ENCODE measurements at regions not wholly inside any gene's neighbourhood (a gene's known extent, or its start where the extent isn't known, plus 50 kb on each side); places are given as distances from the start of the nearest gene placed in this dataset.

DNA sequence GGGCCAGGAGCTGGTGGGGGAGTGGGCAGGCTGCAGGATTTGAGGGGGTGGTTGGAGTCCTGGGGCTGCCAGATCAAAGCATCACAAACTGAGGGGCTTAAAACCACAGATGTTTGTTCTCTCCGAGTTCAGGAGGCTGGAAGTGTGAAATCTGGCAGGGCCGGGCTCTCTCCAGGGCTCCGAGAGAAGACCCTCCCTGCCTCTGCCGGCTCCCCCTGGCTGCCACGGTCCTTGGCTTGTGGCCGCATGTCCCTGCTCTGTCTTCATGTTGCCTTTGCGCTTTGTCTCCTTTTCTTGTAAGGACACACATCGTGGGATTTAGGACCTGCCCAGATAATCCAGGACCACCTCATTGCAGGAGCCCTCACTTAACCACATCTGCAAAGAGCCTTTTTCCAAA, 139.8 kb upstream of the GSE1 start:
- peak overlapping the region in 2 of 5 donors; percentile 63 to 68 for H3K27ac ChIP-seq
- H3K4me1 ChIP-seq (replicated peaks in 1 of 2): peaks cover 9 to 23% of the 10 kb centered on the region in 2 donors
- intact Hi-C loops (cut with DNase I): no loop called here
- DNase-seq: no peak
- no peaks in the 10 kb centered on the region for H3K27me3 ChIP-seq
- H3K36me3 ChIP-seq (replicated peaks in 1 of 2): no peaks in the 10 kb centered on the region
- WGBS, 4 donors: 84 to 92% (median 89%) methylated on average over 8 of the region's 8 CpGs
- TF ChIP-seq, protein P1, sequence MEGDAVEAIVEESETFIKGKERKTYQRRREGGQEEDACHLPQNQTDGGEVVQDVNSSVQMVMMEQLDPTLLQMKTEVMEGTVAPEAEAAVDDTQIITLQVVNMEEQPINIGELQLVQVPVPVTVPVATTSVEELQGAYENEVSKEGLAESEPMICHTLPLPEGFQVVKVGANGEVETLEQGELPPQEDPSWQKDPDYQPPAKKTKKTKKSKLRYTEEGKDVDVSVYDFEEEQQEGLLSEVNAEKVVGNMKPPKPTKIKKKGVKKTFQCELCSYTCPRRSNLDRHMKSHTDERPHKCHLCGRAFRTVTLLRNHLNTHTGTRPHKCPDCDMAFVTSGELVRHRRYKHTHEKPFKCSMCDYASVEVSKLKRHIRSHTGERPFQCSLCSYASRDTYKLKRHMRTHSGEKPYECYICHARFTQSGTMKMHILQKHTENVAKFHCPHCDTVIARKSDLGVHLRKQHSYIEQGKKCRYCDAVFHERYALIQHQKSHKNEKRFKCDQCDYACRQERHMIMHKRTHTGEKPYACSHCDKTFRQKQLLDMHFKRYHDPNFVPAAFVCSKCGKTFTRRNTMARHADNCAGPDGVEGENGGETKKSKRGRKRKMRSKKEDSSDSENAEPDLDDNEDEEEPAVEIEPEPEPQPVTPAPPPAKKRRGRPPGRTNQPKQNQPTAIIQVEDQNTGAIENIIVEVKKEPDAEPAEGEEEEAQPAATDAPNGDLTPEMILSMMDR (IDR thresholded peaks at IDR 0.05): no peak
- TF ChIP-seq POLR2A (IDR thresholded peaks at IDR 0.05): no peak
- no peaks in the 10 kb centered on the region for H3K9me3 ChIP-seq (replicated peaks in 1 of 3)
- H3K4me3 ChIP-seq: no peak overlapping the region

DNA sequence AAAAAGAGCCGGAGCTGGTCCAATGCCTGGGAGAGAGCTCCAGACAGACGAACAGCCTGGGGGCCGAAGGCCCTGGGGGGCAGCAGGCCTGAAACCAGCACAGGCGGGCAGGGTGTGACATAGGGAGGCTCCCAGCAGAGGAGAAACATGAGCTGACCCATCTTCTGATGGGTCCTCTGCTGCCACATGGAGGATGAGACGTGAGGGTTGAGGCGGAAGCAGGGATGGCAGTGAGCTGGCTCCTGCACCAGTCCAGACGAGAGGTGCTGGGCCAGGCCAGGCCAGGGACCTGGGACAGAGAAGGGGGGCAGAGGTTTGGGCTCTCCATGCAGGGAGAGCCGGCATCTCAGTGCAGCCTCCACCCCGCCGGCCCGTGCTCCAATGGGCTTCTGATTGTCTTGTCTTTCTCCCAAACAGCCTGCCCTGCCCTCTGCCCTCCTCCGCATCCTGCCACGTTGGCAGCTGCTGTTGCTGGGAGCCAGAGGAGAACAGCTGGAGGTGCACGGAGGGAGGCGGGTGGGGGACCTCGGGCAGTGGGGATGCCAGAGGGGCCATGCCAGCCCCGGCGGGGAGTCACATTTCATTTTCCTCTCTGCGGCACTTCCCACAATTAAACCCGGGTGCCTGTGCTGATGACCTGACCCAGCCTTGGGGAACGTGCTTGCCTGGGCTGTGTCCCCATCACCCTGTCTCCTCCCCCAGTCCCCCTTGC, 139.1 kb upstream of the GSE1 start:
- 67 to 76% (median 70%) methylated on average over 17 to 21 of the region's 21 CpGs for WGBS, 4 donors
- no peak for DNase-seq

DNA sequence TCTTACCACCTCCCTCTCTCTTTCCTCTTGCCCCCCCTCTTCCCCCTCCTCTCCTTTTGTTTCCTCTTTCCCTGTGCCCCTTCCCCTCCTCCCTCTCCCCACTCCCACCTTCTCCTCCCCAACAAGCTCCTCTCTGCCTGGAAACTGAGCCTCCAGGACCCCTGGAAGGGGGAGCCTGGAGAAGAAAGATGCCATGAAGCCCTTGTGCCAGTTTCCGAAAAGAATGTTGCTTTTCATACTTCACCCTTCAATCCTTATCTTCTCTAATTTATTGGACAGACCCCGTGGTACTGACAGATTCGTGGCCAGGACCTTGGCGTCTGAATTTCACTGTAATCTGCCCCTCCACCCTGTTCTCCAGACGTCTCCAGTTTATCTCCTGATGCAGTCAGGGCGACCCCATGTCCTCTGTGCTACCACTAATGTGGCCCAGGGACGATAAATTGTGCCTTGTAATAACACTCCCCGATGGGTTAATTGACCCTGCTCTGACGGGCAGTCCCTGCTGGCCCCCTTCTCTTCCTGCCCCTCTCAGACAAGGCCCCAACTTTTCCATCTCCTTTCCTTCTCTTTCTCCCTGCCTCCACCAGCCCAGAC, 138.4 kb upstream of the GSE1 start:
- Histone ChIP-seq H3K27me3 (no peaks in the 10 kb centered on the region), H3K9me3 (replicated peaks in 1 of 3) (no peaks in the 10 kb centered on the region), H3K4me1 (replicated peaks in 1 of 2) (peaks cover 9 to 23% of the 10 kb centered on the region in 2 donors), H3K4me3 (no peak overlapping the region), H3K36me3 (replicated peaks in 1 of 2) (no peaks in the 10 kb centered on the region), H3K27ac (peak overlapping the region in 3 of 5 donors; percentile 46 to 83 (median 63))
- 19 to 31% (median 27%) methylated on average over 9 of the region's 9 CpGs for WGBS, 4 donors
- DNase-seq: peak in 2 of 7 donors; percentile 46 to 51
- TF ChIP-seq POLR2A (IDR thresholded peaks at IDR 0.05): no peak
- TF ChIP-seq, protein P1 (IDR thresholded peaks at IDR 0.05): no peak
- intact Hi-C loops (cut with DNase I): no loop called here

More for the DNA sequence above, 139.1 kb upstream of the GSE1 start:
- H3K36me3 ChIP-seq (replicated peaks in 1 of 2): no peaks in the 10 kb centered on the region
- no peaks in the 10 kb centered on the region for H3K27me3 ChIP-seq
- H3K4me1 ChIP-seq (replicated peaks in 1 of 2): peaks cover 9 to 23% of the 10 kb centered on the region in 2 donors
- H3K4me3 ChIP-seq: no peak overlapping the region
- H3K9me3 ChIP-seq (replicated peaks in 1 of 3): no peaks in the 10 kb centered on the region
- H3K27ac ChIP-seq: peak overlapping the region in 2 of 5 donors; percentile 63 to 68
- intact Hi-C loops (cut with DNase I): no loop called here
- TF ChIP-seq, protein P1 (IDR thresholded peaks at IDR 0.05): no peak

DNA sequence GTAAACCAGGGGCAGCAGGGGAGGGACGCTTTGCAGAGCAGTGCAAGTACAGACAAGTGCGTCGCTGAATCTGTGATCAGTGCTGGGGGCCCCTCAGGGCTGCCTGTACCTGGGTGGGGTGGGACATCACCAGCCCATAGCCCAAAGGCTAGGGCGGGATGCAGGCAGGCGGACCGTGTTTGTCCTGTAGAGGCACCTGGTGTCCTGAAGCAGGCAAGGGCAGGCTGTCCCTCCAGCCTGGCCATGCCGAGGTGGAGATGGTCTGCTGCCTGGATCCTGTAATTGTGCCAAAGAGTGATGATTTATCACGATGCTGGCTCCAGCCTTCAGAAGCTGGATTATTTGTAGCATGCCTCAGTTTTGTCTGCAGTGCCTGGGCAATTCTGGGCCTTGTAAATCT, 137.9 kb upstream of the GSE1 start:
- peak in 5 of 7 donors; percentile 35 to 85 (median 61) for DNase-seq
- Histone ChIP-seq H3K4me1 (replicated peaks in 1 of 2) (peaks cover 9 to 26% of the 10 kb centered on the region in 2 donors), H3K36me3 (replicated peaks in 1 of 2) (no peaks in the 10 kb centered on the region), H3K27ac (peak overlapping the region in 3 of 5 donors; percentile 46 to 83 (median 63)), H3K27me3 (no peaks in the 10 kb centered on the region), H3K9me3 (replicated peaks in 1 of 3) (no peaks in the 10 kb centered on the region), H3K4me3 (no peak overlapping the region)
- no peak for TF ChIP-seq POLR2A (IDR thresholded peaks at IDR 0.05)
- TF ChIP-seq, protein P1 (IDR thresholded peaks at IDR 0.05): no peak
- 45 to 95% (median 58%) methylated on average over 3 to 8 of the region's 8 CpGs for WGBS, 4 donors
- intact Hi-C loops (cut with DNase I): no loop called here
